Keratinocyte (primary cell): ENCODE measurements at regions not wholly inside any gene's neighbourhood (a gene's known extent, or its start where the extent isn't known, plus 50 kb on each side); places are given as distances from the start of the nearest gene placed in this dataset.

Experiments used
- EZH2 ChIP-seq: IDR thresholded peaks from one replicate; pipeline ENCODE4 v1.6.1; 2012; ENCODE audit warnings: inconsistent platforms, mild to moderate bottlenecking, low read length, moderate library complexity
- TF ChIP-seq, protein P1 (sequence below), 3 experiments: IDR thresholded peaks in 1 of 3; conservative IDR thresholded peaks in 1 of 3; optimal IDR thresholded peaks in 1 of 3; 2 replicates in 2 of 3; 3 replicates in 1 of 3; pipeline versions ENCODE3 to v1.5.1; 2011; ENCODE audit warnings: low read length in 3 of 3, mild to moderate bottlenecking in 3 of 3, moderate library complexity in 2 of 3, control low read depth in 1 of 3, inconsistent platforms in 1 of 3; ENCODE audit not compliant: insufficient read depth in 2 of 3; ENCODE audit errors: extremely low read depth in 1 of 3

DNA sequence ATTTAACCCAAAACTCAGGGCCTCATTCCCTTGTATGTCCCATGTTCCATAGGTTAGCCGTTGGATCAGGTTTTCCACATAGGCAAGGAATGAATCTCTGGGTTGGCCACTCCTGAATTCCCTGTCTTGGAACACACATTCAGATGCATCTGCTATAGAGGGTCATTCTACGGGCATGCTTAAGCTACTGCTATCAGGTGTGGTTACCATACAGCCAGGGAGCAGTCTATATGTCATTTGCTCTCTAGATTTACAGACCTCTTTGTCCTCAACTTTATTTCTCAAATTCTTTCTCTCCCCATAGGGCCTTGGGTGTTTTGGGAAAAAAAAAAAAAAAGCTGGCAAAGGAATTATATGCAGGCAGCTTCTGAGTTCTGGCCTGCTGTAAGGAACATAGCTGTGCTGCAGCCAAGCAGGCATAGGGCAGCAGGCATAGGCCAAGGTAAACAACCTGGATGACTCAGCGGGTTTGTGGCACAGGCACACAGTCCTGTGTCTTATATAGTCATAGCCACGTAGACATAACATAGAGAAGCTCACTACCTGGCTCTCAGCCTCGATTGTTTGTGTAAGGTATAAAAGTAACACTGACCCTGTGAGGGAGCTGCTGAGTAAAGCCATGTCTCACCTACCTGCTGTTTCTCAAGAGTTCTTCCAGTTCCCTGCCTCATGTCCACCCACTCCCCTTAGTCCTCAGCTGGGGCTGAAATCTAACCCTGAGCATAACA is 141.5 kb downstream of the OSTF1 start:
- TF ChIP-seq, protein P1, sequence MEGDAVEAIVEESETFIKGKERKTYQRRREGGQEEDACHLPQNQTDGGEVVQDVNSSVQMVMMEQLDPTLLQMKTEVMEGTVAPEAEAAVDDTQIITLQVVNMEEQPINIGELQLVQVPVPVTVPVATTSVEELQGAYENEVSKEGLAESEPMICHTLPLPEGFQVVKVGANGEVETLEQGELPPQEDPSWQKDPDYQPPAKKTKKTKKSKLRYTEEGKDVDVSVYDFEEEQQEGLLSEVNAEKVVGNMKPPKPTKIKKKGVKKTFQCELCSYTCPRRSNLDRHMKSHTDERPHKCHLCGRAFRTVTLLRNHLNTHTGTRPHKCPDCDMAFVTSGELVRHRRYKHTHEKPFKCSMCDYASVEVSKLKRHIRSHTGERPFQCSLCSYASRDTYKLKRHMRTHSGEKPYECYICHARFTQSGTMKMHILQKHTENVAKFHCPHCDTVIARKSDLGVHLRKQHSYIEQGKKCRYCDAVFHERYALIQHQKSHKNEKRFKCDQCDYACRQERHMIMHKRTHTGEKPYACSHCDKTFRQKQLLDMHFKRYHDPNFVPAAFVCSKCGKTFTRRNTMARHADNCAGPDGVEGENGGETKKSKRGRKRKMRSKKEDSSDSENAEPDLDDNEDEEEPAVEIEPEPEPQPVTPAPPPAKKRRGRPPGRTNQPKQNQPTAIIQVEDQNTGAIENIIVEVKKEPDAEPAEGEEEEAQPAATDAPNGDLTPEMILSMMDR (optimal IDR thresholded peaks at IDR 0.05 in 1 of 3, IDR thresholded peaks at IDR 0.05 in 1 of 3, conservative IDR thresholded peaks at IDR 0.05 in 1 of 3; ENCODE audit: extremely low read depth in 1 of 3, insufficient read depth in 2 of 3, low read length in 3 of 3): peak in 2 of 3 experiments; percentile 14 to 37
- TF ChIP-seq EZH2: no peak
